ENCODE measurements at regions not wholly inside any gene's neighbourhood (a gene's known extent, or its start where the extent isn't known, plus 50 kb on each side); places are given as distances from the start of the nearest gene placed in this dataset.

DNA sequence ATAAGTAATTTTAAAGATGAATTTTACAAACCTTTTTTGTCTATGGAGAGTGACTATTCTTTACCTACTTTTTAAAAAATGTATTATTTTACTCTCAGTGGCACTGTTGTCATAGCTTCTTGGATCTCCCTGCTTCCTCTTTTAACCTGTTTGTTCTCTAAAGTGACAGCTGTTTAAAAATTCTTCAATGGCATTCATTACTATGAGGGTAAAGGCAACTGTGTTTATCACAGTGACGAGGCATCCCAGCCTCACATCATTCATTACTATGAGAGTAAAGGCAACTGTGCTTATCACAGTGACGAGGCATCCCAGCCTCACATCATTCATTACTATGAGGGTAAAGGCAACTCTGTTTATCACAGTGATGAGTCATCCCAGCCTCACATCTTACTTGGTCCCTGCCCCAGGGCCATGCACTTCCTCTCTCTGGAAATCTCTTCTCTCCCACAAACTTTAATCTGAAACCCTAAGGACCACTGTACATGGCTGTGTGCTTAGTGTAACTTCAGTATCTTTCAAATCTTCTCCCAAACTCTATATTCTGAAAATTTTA, 101.7 kb upstream of the ZNF717 start:
- H3K36me3 ChIP-seq (replicated peaks in 1 of 2; ENCODE audit: control insufficient read depth in 1 of 2, insufficient read depth in 2 of 2, low read length in 2 of 2) = no peaks in the 10 kb centered on the region
- no peaks in the 10 kb centered on the region for H3K4me1 ChIP-seq (ENCODE audit: control insufficient read depth in 1 of 2, insufficient read depth in 2 of 2, low read length in 2 of 2)
- intact Hi-C loops (cut with micrococcal nuclease) = no loop called here
- Mint-ChIP-seq H3K27me3 (ENCODE audit: low read depth in 3 of 3) (no peaks in the 10 kb centered on the region), H3K36me3 (no peaks in the 10 kb centered on the region), H3K4me1 (no peaks in the 10 kb centered on the region), H3K27ac (no peak overlapping the region), H3K9me3 (peaks cover 0 to 7% (median 2%) of the 10 kb centered on the region in 7 donors), H3K4me3 (no peak overlapping the region)
- H3K79me2 ChIP-seq (ENCODE audit: insufficient read depth, low read length) = no peaks in the 10 kb centered on the region
- no peak for DNase-seq
- no peak overlapping the region for H2AFZ ChIP-seq (ENCODE audit: insufficient read depth, low read depth, low read length, poor library complexity, severe bottlenecking)
- no peak overlapping the region for H3K27ac ChIP-seq (ENCODE audit: low read depth in 1 of 2, low read length in 2 of 2)
- H3K4me2 ChIP-seq (replicated peaks; ENCODE audit: extremely low read depth, low read length, poor library complexity, severe bottlenecking) = no peak overlapping the region
- no peaks in the 10 kb centered on the region for H4K20me1 ChIP-seq (ENCODE audit: insufficient read depth, low read length)
- no peak overlapping the region for H3K9ac ChIP-seq (ENCODE audit: insufficient read depth, low read length, poor library complexity, severe bottlenecking)
- TF ChIP-seq, protein P1, sequence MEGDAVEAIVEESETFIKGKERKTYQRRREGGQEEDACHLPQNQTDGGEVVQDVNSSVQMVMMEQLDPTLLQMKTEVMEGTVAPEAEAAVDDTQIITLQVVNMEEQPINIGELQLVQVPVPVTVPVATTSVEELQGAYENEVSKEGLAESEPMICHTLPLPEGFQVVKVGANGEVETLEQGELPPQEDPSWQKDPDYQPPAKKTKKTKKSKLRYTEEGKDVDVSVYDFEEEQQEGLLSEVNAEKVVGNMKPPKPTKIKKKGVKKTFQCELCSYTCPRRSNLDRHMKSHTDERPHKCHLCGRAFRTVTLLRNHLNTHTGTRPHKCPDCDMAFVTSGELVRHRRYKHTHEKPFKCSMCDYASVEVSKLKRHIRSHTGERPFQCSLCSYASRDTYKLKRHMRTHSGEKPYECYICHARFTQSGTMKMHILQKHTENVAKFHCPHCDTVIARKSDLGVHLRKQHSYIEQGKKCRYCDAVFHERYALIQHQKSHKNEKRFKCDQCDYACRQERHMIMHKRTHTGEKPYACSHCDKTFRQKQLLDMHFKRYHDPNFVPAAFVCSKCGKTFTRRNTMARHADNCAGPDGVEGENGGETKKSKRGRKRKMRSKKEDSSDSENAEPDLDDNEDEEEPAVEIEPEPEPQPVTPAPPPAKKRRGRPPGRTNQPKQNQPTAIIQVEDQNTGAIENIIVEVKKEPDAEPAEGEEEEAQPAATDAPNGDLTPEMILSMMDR (IDR thresholded peaks at IDR 0.05) = no peak
- no peaks in the 10 kb centered on the region for H3K27me3 ChIP-seq (ENCODE audit: control insufficient read depth in 2 of 2, insufficient read depth in 2 of 2, low read length in 2 of 2)
- no peak overlapping the region for H3K4me3 ChIP-seq (replicated peaks in 1 of 3; ENCODE audit: low read depth in 2 of 3, low read length in 3 of 3)
- WGBS (ENCODE audit: insufficient coverage) = 100% methylated on average over 1 of the region's 2 CpGs
- peaks cover 0 to 6% of the 10 kb centered on the region in 2 donors for H3K9me3 ChIP-seq (replicated peaks in 1 of 2; ENCODE audit: control insufficient read depth in 1 of 2, insufficient read depth in 1 of 2, low read length in 2 of 2)

DNA sequence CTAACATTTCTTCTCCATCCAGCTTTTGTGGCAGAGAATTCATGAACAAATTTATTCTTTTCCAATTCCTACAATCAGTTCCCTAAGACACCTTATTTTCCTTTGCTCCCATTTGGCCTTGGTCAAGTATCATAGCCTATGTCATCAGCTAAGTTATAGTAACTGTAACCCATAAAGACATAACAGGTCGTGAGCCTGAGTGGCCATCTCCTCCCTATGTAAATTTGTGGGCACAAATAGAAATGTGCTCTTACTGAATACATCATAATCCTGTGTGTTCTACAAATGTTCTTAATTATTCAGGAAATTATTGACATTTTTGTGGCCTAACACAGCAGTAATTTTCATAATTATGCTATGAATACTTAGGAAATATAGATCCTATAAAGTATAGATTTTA, 108.9 kb upstream of the ZNF717 start:
- H3K4me2 ChIP-seq (replicated peaks; ENCODE audit: extremely low read depth, low read length, poor library complexity, severe bottlenecking) = no peak overlapping the region
- no peaks in the 10 kb centered on the region for H3K4me1 ChIP-seq (ENCODE audit: control insufficient read depth in 1 of 2, insufficient read depth in 2 of 2, low read length in 2 of 2)
- Mint-ChIP-seq H3K27me3 (ENCODE audit: low read depth in 3 of 3) (no peaks in the 10 kb centered on the region), H3K4me1 (no peaks in the 10 kb centered on the region), H3K4me3 (no peak overlapping the region), H3K36me3 (no peaks in the 10 kb centered on the region), H3K27ac (no peak overlapping the region), H3K9me3 (peaks cover 0 to 5% (median 0%) of the 10 kb centered on the region in 7 donors)
- no peak overlapping the region for H2AFZ ChIP-seq (ENCODE audit: insufficient read depth, low read depth, low read length, poor library complexity, severe bottlenecking)
- no peak for DNase-seq
- H3K36me3 ChIP-seq (replicated peaks in 1 of 2; ENCODE audit: control insufficient read depth in 1 of 2, insufficient read depth in 2 of 2, low read length in 2 of 2) = no peaks in the 10 kb centered on the region
- H4K20me1 ChIP-seq (ENCODE audit: insufficient read depth, low read length) = no peaks in the 10 kb centered on the region
- H3K79me2 ChIP-seq (ENCODE audit: insufficient read depth, low read length) = no peaks in the 10 kb centered on the region
- H3K9ac ChIP-seq (ENCODE audit: insufficient read depth, low read length, poor library complexity, severe bottlenecking) = no peak overlapping the region
- no peaks in the 10 kb centered on the region for H3K9me3 ChIP-seq (replicated peaks in 1 of 2; ENCODE audit: control insufficient read depth in 1 of 2, insufficient read depth in 1 of 2, low read length in 2 of 2)
- H3K27ac ChIP-seq (ENCODE audit: low read depth in 1 of 2, low read length in 2 of 2) = no peak overlapping the region
- intact Hi-C loops (cut with micrococcal nuclease) = no loop called here
- H3K27me3 ChIP-seq (ENCODE audit: control insufficient read depth in 2 of 2, insufficient read depth in 2 of 2, low read length in 2 of 2) = no peaks in the 10 kb centered on the region
- TF ChIP-seq, protein P1 (IDR thresholded peaks at IDR 0.05) = no peak
- WGBS (ENCODE audit: insufficient coverage) = no CpG with 5 or more reads among the region's 1 CpG
- H3K4me3 ChIP-seq (replicated peaks in 1 of 3; ENCODE audit: low read depth in 2 of 3, low read length in 3 of 3) = no peak overlapping the region
